ENCODE measurements at regions not wholly inside any gene's neighbourhood (a gene's known extent, or its start where the extent isn't known, plus 50 kb on each side); places are given as distances from the start of the nearest gene placed in this dataset.

DNA sequence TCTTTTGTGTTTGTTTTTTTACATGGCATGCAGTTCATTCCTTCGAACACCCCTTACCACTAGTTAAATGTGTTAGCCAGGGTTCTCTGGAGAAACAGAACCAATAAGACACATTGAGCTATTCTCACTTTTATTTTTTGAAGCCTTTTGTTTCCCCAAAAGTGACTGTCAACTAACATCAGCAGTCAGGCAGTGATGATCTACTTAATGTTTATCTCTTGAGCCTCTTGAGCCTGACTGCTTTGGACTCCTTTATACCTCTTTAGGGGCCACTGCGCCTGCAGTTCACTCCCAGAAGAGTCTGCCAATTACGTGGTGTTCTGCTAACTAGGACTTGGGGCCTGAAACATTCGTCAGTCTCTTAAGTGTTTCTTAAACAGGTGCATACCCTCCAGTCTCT is 163.7 kb upstream of the FLRT2 start:
- Mint-ChIP-seq H3K4me1 (no peaks in the 10 kb centered on the region), H3K4me3 (no peak overlapping the region), H3K27ac (no peak overlapping the region), H3K36me3 (no peaks in the 10 kb centered on the region), H3K27me3 (no peaks in the 10 kb centered on the region), H3K9me3 (peaks cover 2 to 9% (median 5%) of the 10 kb centered on the region in 7 donors)
- ATAC-seq (ENCODE audit: low read depth in 2 of 2) (no peak), DNase-seq (no peak)

DNA sequence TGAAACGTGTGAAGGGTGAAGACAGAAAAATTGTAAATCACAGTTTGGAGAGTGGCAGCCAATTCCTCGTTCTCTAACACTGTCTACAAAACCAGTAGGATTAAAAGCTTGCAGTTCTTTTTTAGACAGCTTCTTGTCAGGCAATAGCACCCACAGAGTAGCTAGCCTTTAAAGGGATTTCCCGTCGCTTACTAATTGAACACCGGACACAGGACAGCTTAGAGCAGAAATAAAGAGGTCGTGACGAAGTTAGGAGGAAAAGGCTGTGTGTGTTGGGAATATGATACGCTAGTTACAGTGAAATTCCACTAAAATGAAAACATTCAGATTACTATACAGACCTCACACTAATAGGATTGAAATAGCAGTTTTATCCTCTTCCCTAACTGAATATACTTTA is 149.1 kb upstream of the FLRT2 start:
- H3K4me3 Mint-ChIP-seq: no peak overlapping the region

DNA sequence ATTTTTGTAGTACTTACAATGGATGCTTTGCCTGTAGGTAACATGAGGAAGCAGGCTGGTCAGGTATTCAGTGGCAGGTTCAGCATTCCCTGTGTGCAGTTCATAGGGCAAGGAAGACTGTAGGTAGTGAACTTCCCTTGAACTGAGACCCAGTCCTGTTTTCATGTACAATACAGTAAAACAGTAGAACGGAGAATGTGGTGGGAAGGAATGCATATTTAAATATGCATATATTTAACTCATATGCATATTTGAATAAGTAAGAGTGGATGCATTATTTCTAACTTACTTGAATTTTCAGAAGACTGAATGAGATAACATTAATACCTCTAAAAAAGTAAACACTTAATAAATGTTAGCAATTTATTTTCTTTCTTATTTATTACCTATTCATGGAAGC is 147.6 kb upstream of the FLRT2 start:
- DNase-seq (no peak), ATAC-seq (ENCODE audit: low read depth in 2 of 2) (no peak)
- Mint-ChIP-seq H3K27me3 (no peaks in the 10 kb centered on the region), H3K36me3 (no peaks in the 10 kb centered on the region), H3K27ac (peak overlapping the region in 1 of 6 donors; percentile 63), H3K4me1 (no peaks in the 10 kb centered on the region), H3K4me3 (no peak overlapping the region), H3K9me3 (peaks cover 0 to 1% (median 0%) of the 10 kb centered on the region in 7 donors)

More for the DNA sequence above, 149.1 kb upstream of the FLRT2 start:
- peaks cover 0 to 1% (median 0%) of the 10 kb centered on the region in 7 donors for H3K9me3 Mint-ChIP-seq
- ATAC-seq (ENCODE audit: low read depth in 2 of 2) (no peak), DNase-seq (no peak)
- H3K4me1 Mint-ChIP-seq: no peaks in the 10 kb centered on the region
- no peaks in the 10 kb centered on the region for H3K36me3 Mint-ChIP-seq
- H3K27me3 Mint-ChIP-seq: no peaks in the 10 kb centered on the region
- H3K27ac Mint-ChIP-seq: no peak overlapping the region

DNA sequence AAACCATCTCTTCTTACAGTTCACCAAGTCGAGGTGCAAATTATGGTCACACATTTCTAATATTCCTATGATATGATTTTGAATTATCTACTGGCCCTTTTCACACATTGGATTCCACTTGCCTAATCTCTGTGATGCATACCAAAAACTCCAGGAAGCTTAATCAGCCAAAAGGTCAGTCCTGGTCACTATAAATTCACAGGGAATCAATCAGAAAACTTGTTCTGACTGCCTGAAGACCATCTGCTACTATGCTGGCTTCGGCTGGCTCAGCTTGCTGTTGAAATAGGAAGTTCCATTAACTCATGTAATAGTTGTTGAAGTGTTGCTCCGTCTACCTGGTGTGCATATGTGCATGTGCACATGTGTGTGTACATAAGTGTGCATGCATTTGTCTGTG is 142.8 kb upstream of the FLRT2 start:
- ATAC-seq (ENCODE audit: low read depth in 2 of 2) (no peak), DNase-seq (no peak)
- Mint-ChIP-seq H3K4me3 (no peak overlapping the region), H3K27me3 (no peaks in the 10 kb centered on the region), H3K9me3 (peaks cover 0 to under 1% (median 0%) of the 10 kb centered on the region in 7 donors), H3K36me3 (no peaks in the 10 kb centered on the region), H3K4me1 (no peaks in the 10 kb centered on the region), H3K27ac (no peak overlapping the region)

DNA sequence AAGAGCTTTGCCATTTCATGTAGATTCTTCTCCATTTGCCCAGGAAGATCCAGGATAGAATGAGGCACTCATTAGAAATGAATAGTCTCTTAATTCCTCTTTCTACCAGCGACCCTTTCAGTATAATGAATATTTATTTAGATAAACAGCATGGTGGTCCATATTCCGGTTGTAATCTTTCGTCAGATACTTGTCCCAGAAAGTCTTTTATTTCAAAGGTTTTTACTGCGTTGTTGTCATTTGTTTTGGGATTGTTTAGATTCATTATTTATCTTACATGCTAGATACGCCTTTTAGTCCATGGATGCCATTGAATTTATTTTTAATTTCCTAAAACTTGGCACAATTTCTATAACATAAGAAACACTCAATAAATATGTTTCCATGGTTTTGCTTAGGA is 139.7 kb upstream of the FLRT2 start:
- no peaks in the 10 kb centered on the region for H3K4me1 Mint-ChIP-seq
- DNase-seq (no peak), ATAC-seq (ENCODE audit: low read depth in 2 of 2) (no peak)
- H3K9me3 Mint-ChIP-seq: peaks cover 0 to 1% (median 0%) of the 10 kb centered on the region in 7 donors
- no peak overlapping the region for H3K4me3 Mint-ChIP-seq
- no peaks in the 10 kb centered on the region for H3K36me3 Mint-ChIP-seq
- no peaks in the 10 kb centered on the region for H3K27me3 Mint-ChIP-seq
- H3K27ac Mint-ChIP-seq: no peak overlapping the region

DNA sequence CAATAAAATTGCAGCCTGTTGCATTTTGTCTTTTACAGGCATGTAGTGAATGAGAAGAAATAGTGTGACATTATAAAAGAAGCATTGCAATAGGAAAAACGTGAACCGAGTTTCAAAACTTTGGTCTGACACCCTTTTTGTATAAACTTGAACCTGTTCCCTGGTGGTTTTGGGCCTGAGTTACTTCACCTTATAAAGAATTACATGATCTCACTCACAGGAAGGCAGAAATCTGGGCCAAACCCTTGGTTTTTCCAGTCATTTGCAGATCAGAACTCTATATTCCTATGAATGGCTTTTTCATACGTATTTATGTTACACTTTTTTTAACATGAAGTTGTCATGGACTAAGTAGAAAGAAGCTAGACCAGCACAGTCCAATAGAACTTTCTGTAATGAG is 138.5 kb upstream of the FLRT2 start:
- Mint-ChIP-seq H3K27ac (no peak overlapping the region), H3K27me3 (no peaks in the 10 kb centered on the region), H3K9me3 (peaks cover 0 to 5% (median 0%) of the 10 kb centered on the region in 7 donors), H3K4me1 (no peaks in the 10 kb centered on the region), H3K4me3 (no peak overlapping the region), H3K36me3 (no peaks in the 10 kb centered on the region)
- no peak for ATAC-seq (ENCODE audit: low read depth in 2 of 2)
- no peak for DNase-seq

DNA sequence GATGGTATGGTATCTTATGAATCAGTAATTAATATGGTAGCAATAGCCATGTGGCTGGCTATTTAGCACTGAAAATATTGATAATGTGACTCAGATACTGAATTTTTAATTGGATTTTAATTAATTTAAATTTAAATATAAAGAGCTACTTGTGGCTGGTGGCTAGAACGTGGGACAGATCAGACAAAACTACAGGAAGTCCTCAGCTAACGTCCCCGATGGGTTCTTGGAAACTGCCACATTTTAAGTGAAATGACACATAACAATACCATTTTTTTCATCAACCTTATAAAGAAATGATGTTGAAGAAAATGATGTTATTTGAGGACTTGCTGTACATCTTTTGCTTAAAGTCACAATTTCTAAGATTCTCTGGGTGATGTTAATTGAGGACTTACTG is 138.1 kb upstream of the FLRT2 start:
- Mint-ChIP-seq H3K36me3 (no peaks in the 10 kb centered on the region), H3K4me3 (no peak overlapping the region), H3K9me3 (peaks cover 0 to 5% (median 0%) of the 10 kb centered on the region in 7 donors), H3K27me3 (no peaks in the 10 kb centered on the region), H3K27ac (no peak overlapping the region), H3K4me1 (no peaks in the 10 kb centered on the region)
- ATAC-seq (ENCODE audit: low read depth in 2 of 2) (no peak), DNase-seq (no peak)

DNA sequence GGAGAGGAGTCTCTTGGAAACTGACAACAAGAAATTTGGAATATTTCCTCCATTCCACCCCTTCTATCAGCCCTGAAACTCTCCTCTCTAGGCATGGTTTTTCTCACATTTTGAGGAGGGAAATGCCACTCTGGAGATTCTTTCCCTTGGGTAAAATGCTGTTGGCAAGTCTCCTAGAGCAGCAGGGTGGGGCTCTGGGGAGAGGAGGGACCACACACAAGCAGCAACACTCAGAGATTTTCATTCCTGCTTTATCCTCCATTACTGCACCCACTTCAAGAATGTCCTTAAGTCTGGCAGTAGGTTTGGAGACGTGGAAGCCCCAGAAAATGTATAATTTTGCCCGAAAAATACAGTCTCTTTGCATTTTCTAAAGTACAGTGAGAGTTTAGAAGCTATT is 130.8 kb upstream of the FLRT2 start:
- DNase-seq (no peak), ATAC-seq (ENCODE audit: low read depth in 2 of 2) (no peak)
- Mint-ChIP-seq H3K27ac (no peak overlapping the region), H3K9me3 (peaks cover 0 to 5% (median 0%) of the 10 kb centered on the region in 7 donors), H3K36me3 (no peaks in the 10 kb centered on the region), H3K4me3 (no peak overlapping the region), H3K4me1 (no peaks in the 10 kb centered on the region), H3K27me3 (no peaks in the 10 kb centered on the region)

DNA sequence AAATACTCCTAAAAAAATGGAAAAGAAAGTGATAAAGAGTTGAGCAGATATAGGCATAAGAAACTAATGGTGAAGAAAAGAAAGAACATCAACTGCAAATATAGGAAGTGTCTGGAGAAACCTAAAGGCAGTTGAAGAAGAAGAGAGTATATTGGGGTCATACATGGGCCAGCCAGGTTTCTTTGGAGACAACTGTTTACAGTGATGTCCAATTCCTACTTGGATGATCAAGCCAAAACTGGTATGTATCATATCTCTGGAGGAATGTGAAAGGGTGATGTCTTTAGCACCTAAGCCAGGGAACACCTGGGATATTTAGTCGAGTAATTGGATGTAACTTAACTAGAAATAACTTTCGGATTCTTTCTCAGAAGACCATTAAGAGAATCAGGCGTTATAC is 129.3 kb upstream of the FLRT2 start:
- no peak overlapping the region for H3K27ac Mint-ChIP-seq
- H3K4me3 Mint-ChIP-seq: no peak overlapping the region
- no peaks in the 10 kb centered on the region for H3K36me3 Mint-ChIP-seq
- H3K9me3 Mint-ChIP-seq: peaks cover 0 to 5% (median 0%) of the 10 kb centered on the region in 7 donors
- ATAC-seq (ENCODE audit: low read depth in 2 of 2) (no peak), DNase-seq (no peak)
- no peaks in the 10 kb centered on the region for H3K4me1 Mint-ChIP-seq
- no peaks in the 10 kb centered on the region for H3K27me3 Mint-ChIP-seq

DNA sequence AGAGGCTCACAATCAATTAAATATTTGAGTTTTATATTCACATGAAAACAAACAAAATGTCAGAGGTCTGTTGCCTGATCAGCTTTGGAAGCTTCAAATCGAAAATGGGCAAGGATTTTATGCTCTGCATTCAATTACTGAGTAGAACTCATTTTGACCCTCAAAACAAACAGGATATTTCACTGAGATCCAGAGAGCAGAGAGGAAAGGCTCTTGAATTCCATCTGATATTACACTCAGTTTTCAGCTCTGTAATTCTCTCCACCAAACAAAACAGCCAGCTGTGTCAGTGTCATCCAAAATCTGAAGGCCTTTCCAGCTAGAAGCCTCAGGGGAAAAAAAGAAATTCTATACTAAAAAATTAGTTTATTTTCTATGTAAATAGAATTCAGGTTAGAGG is 128.6 kb upstream of the FLRT2 start:
- H3K27ac Mint-ChIP-seq: no peak overlapping the region
- no peak for DNase-seq
- H3K36me3 Mint-ChIP-seq: no peaks in the 10 kb centered on the region
- no peak overlapping the region for H3K4me3 Mint-ChIP-seq
- ATAC-seq (ENCODE audit: low read depth in 2 of 2): no peak
- H3K9me3 Mint-ChIP-seq: peaks cover 0 to 4% (median 0%) of the 10 kb centered on the region in 7 donors
- H3K4me1 Mint-ChIP-seq: no peaks in the 10 kb centered on the region
- no peaks in the 10 kb centered on the region for H3K27me3 Mint-ChIP-seq

DNA sequence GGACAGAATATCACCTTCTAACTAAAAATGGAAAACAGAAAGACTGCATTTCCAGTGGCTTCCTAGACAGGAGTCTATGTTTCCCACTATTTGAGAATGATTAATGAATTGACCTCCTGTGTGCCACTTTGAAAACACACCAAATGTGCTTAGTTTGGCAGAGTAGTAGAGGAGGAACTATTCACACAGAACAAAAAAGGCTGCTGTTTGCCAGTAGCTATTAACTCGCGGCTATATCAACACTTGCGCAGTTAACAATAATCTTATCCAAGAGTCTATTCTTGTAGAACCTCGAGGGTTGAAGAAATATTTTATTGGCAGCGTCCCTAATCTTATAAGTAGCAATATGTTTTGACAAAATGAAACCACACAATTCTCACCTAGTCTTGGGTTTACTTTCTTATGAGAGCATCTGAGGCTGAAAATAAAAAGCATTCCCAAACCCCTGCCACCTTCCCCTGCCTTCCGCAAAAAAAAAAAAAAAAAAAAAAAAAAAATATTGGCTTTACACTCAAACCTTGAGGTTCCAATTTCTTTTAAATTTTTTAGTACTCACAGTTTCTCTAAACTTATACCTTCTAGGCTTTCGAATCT is 127.3 kb upstream of the FLRT2 start:
- H3K27me3 Mint-ChIP-seq: no peaks in the 10 kb centered on the region
- no peaks in the 10 kb centered on the region for H3K4me1 Mint-ChIP-seq
- H3K9me3 Mint-ChIP-seq: peaks cover 0 to 4% (median 0%) of the 10 kb centered on the region in 7 donors
- H3K4me3 Mint-ChIP-seq: no peak overlapping the region
- ATAC-seq (ENCODE audit: low read depth in 2 of 2): no peak
- no peak overlapping the region for H3K27ac Mint-ChIP-seq
- no peak for DNase-seq
- H3K36me3 Mint-ChIP-seq: no peaks in the 10 kb centered on the region

DNA sequence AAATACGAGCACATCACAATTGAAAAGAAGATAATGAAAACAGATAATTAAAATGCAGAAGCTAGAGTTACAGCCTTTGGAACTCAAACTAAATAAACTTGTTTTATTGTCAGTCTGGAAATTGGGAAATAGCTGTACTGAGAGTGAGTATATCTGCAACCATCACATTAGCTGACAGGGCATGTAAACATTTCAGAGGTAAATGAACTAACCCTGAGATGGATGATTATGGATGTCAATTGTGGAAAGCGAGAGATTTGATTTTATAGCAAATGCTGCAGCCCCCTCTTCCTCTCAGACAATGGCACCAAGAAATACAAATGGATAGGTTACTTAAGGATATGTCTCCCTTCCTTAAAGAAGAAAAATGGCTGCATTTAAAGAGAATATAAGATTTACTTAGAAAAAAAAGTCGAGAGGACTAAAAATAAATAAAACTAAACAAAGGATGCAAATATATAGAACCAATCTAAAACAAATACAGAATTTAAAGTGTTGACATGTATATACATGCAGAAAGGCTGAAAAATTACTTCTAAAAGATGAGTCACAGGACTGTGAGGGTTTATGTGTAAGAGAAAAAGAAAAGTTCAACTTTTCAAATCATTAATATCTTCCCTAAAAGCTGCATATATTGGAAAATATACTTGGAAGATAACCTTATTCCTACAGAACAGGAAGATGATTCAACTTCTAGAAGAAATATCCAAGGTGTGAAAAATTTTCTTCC is 120.3 kb upstream of the FLRT2 start:
- H3K4me3 Mint-ChIP-seq: no peak overlapping the region
- ATAC-seq (ENCODE audit: low read depth in 2 of 2): no peak
- no peak overlapping the region for H3K27ac Mint-ChIP-seq
- peaks cover 0 to 7% (median 0%) of the 10 kb centered on the region in 7 donors for H3K9me3 Mint-ChIP-seq
- no peak for DNase-seq
- no peaks in the 10 kb centered on the region for H3K36me3 Mint-ChIP-seq
- no peaks in the 10 kb centered on the region for H3K27me3 Mint-ChIP-seq
- no peaks in the 10 kb centered on the region for H3K4me1 Mint-ChIP-seq

DNA sequence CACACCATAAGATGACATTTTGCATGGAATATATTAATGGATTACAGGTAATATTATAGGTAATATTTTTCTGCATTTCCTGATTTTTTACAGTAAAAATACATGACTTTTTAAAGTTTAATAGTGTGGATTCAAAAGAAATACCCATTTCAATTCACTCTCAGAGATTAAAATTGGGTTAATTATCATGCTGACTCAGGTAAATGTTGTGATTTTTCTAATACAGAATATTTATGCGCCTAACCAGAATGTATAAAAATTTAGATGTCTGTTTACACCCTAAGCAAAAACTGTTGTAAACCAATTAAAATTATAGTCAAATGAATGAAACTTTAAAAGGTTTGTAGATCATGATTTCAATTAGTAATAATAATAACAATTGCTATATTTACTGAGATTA is 117.2 kb upstream of the FLRT2 start:
- Mint-ChIP-seq H3K27ac (no peak overlapping the region), H3K9me3 (peaks cover 0 to 14% (median 0%) of the 10 kb centered on the region in 7 donors), H3K36me3 (no peaks in the 10 kb centered on the region), H3K4me3 (no peak overlapping the region), H3K27me3 (no peaks in the 10 kb centered on the region), H3K4me1 (no peaks in the 10 kb centered on the region)
- DNase-seq: no peak
- no peak for ATAC-seq (ENCODE audit: low read depth in 2 of 2)

DNA sequence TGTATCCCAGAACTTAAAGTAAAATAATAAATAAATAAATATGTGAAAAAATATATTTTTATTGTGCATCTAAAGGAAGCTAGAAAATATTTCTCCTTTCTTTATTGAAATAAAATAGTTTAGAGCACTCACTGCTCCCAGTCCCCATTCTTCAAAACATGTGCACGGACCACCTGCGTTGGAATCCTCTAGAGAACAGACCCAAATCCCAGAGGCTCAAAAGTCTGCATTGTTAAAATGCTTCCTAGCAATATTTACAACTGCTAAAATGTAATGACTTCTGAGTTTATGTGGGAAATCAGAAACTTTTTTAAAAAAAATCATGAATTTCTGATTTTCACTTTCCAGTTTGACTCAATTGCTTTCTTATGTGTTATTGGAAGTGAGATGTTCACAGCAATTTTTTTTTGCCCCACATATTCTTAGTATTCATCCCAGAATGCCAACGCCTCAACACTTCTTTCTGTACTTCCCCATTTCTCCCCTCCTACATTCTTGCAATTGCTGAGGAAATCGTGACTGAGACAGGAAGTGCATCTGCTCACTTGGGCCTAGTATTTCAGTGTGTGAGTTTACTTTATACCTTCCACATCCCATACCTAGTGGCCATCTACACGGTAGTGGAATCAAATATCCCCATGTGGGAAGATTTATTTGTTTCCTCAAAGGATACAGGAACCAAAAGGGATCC is 116.0 kb upstream of the FLRT2 start:
- ATAC-seq (ENCODE audit: low read depth in 2 of 2) (no peak), DNase-seq (no peak)
- H3K36me3 Mint-ChIP-seq: no peaks in the 10 kb centered on the region

More for the DNA sequence above, 116.0 kb upstream of the FLRT2 start:
- no peaks in the 10 kb centered on the region for H3K4me1 Mint-ChIP-seq
- no peak overlapping the region for H3K27ac Mint-ChIP-seq
- no peak overlapping the region for H3K4me3 Mint-ChIP-seq
- no peaks in the 10 kb centered on the region for H3K27me3 Mint-ChIP-seq
- peaks cover 0 to 14% (median 0%) of the 10 kb centered on the region in 7 donors for H3K9me3 Mint-ChIP-seq
